ENCODE measurements at regions not wholly inside any gene's neighbourhood (a gene's known extent, or its start where the extent isn't known, plus 50 kb on each side); places are given as distances from the start of the nearest gene placed in this dataset.

DNA sequence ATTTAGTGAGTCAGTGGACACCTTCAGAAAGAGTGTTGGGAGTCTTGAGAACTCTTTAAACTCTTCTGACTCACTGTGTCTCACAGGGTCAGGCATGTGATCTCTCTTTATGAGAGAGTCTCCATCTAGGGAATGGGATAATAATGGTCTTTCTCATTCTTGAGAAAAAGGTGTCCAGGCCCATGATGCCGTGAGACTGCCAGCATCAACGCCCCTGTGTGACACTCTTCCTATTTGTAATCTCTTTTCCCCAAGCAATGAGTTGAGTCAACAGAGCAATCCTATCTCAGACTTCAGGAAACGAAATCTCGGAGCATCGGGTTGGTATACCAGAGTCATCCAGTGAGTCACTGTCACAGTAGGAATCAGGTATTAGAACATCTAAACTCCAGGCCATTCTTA, 82.3 kb upstream of the BMP2 start:
- TF ChIP-seq, protein P1, sequence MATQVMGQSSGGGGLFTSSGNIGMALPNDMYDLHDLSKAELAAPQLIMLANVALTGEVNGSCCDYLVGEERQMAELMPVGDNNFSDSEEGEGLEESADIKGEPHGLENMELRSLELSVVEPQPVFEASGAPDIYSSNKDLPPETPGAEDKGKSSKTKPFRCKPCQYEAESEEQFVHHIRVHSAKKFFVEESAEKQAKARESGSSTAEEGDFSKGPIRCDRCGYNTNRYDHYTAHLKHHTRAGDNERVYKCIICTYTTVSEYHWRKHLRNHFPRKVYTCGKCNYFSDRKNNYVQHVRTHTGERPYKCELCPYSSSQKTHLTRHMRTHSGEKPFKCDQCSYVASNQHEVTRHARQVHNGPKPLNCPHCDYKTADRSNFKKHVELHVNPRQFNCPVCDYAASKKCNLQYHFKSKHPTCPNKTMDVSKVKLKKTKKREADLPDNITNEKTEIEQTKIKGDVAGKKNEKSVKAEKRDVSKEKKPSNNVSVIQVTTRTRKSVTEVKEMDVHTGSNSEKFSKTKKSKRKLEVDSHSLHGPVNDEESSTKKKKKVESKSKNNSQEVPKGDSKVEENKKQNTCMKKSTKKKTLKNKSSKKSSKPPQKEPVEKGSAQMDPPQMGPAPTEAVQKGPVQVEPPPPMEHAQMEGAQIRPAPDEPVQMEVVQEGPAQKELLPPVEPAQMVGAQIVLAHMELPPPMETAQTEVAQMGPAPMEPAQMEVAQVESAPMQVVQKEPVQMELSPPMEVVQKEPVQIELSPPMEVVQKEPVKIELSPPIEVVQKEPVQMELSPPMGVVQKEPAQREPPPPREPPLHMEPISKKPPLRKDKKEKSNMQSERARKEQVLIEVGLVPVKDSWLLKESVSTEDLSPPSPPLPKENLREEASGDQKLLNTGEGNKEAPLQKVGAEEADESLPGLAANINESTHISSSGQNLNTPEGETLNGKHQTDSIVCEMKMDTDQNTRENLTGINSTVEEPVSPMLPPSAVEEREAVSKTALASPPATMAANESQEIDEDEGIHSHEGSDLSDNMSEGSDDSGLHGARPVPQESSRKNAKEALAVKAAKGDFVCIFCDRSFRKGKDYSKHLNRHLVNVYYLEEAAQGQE (IDR thresholded peaks at IDR 0.05): no peak
- TF ChIP-seq TFCP2L1 (CRISPR knock-in tag; IDR thresholded peaks at IDR 0.05): no peak
- TF ChIP-seq, protein P2, sequence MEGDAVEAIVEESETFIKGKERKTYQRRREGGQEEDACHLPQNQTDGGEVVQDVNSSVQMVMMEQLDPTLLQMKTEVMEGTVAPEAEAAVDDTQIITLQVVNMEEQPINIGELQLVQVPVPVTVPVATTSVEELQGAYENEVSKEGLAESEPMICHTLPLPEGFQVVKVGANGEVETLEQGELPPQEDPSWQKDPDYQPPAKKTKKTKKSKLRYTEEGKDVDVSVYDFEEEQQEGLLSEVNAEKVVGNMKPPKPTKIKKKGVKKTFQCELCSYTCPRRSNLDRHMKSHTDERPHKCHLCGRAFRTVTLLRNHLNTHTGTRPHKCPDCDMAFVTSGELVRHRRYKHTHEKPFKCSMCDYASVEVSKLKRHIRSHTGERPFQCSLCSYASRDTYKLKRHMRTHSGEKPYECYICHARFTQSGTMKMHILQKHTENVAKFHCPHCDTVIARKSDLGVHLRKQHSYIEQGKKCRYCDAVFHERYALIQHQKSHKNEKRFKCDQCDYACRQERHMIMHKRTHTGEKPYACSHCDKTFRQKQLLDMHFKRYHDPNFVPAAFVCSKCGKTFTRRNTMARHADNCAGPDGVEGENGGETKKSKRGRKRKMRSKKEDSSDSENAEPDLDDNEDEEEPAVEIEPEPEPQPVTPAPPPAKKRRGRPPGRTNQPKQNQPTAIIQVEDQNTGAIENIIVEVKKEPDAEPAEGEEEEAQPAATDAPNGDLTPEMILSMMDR (IDR thresholded peaks at IDR 0.05): no peak
- TF ChIP-seq EP300 (IDR thresholded peaks at IDR 0.05): no peak
- TF ChIP-seq JUN (IDR thresholded peaks at IDR 0.05): no peak
- TF ChIP-seq, protein P3, sequence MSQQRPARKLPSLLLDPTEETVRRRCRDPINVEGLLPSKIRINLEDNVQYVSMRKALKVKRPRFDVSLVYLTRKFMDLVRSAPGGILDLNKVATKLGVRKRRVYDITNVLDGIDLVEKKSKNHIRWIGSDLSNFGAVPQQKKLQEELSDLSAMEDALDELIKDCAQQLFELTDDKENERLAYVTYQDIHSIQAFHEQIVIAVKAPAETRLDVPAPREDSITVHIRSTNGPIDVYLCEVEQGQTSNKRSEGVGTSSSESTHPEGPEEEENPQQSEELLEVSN (IDR thresholded peaks at IDR 0.05; ENCODE audit: borderline replicate concordance, low read depth): no peak
- TF ChIP-seq RFX5 (IDR thresholded peaks at IDR 0.05): no peak
- no peak for TF ChIP-seq CEBPB (IDR thresholded peaks at IDR 0.05)
- TF ChIP-seq, protein P4, sequence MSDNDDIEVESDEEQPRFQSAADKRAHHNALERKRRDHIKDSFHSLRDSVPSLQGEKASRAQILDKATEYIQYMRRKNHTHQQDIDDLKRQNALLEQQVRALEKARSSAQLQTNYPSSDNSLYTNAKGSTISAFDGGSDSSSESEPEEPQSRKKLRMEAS (IDR thresholded peaks at IDR 0.05): no peak

Data from A549 (cell line).